HG02678 (cell line): ENCODE measurements at regions not wholly inside any gene's neighbourhood (a gene's known extent, or its start where the extent isn't known, plus 50 kb on each side); places are given as distances from the start of the nearest gene placed in this dataset.
"Not testable (repeated sequence)": the region's sequence is repeated elsewhere in the genome, so short reads cannot be mapped to it uniquely, and the experiment has no call there.

ENCODE experiments used
- ATAC-seq: cut with Tn5 transposase; IDR thresholded peaks from one replicate; pipeline ENCODE4 v1.9.1; 2021; ENCODE audit warnings: mild to moderate bottlenecking, moderate library complexity; ENCODE audit not compliant: unreplicated experiment

GRCh38 chr21:27519361-27519760 lies 552.5 kb upstream of the ADAMTS5 start:
- no peak for ATAC-seq

GRCh38 chr21:27517177-27517576 lies 550.3 kb upstream of the ADAMTS5 start:
- ATAC-seq = not testable (repeated sequence)

DNA sequence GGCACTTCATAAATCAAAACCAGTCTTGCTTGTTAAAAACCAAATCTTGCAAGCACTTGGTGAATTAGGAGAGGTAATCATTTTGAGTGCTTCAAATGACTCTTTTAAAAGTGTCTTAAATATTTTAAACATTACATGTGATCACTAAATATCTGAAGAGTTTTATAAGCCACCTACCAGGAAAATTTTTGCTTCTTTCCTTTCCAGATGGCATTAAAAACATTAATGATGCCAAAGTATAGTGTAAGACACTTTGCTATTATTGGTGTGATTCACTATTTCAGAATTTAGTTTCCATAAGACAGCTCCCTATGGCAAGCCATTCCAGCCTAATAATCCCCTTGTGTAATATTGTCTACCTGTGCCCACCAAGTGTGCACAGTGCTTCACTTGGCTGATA lies 548.8 kb upstream of the ADAMTS5 start:
- no peak for ATAC-seq

DNA sequence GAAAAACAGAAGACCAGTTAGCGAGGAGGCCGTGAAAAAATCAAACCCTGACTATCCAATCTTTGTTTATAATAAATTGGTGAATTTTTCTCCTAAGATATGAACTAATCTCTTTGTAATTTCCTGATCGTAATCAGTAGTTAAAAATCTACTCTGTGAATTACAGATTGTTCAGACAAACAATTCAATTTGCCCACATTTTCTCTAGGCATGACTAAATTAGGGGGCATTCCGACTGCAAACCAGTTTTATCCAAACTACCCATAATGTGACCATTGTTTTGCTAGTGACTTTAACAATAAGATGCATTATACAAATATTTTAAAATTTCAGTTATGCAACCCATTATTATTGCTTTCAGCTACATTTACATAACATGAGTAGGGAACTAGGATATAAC lies 546.9 kb upstream of the ADAMTS5 start:
- no peak for ATAC-seq

GRCh38 chr21:27513016-27513415 lies 546.1 kb upstream of the ADAMTS5 start:
- no peak for ATAC-seq

DNA sequence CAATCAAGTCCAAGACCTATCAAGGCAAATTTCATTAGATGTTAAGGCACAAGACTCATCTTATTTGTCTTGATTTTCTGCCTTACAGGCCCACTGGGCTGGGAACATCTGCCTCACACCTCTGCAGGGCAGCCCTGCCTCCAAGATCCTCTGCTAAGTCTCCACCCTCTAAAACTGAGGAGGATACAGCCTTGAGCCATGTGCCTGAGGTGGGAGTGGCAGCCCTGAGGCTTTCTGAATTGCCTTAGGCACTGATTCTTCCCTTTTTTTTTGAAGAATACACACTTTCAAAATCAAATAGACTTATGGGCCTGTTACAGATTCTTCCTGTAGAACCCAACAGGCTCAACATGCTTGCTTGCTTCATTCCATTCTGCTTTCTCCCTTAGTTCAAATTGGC lies 544.3 kb upstream of the ADAMTS5 start:
- no peak for ATAC-seq

GRCh38 chr21:27507695-27508094 lies 540.8 kb upstream of the ADAMTS5 start:
- no peak for ATAC-seq

GRCh38 chr21:27505516-27505915 lies 538.6 kb upstream of the ADAMTS5 start:
- ATAC-seq = no peak

DNA sequence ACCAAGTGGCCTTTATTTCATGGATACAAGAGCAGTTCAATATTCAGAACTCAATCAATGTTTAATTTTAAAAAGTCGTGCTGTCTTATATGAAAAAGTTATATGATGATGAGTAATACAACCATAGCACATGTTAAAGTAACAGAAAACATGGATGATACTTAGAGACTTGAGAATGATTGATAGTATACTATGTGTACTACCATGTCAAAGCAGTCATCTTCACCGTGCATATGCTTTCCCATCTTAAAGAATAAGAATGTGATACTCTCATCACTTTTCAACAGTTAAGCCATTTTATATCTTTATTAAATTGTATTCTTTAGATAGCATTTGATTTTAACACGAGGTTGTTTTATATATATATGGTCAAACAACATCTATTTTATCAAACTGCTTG lies 535.9 kb upstream of the ADAMTS5 start:
- no peak for ATAC-seq

- no peak for ATAC-seq
These were observed 531.1 kb upstream of the ADAMTS5 start for GRCh38 chr21:27498025-27498424.

DNA sequence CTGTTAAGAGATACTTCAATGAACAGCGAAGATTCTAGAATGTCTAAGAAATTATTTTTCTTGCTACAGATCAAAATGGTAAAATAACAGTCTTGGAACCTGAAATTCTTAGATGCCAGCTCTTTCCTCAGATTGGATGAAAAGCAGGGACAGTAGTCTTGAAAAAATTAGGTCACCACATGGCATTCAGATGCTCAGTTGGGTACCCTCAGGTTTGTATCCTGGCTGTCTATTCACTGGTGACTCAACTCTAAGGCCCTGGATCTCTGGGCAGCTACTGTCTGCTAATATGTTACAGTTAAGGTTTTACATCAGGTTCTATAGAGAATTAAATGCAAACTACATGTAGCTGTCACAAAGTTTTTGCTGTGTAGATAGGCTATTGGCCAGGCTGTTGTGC lies 528.9 kb upstream of the ADAMTS5 start:
- ATAC-seq = no peak

GRCh38 chr21:27493542-27493941 lies 526.7 kb upstream of the ADAMTS5 start:
- no peak for ATAC-seq

GRCh38 chr21:27487676-27488075 lies 520.8 kb upstream of the ADAMTS5 start:
- no peak for ATAC-seq

DNA sequence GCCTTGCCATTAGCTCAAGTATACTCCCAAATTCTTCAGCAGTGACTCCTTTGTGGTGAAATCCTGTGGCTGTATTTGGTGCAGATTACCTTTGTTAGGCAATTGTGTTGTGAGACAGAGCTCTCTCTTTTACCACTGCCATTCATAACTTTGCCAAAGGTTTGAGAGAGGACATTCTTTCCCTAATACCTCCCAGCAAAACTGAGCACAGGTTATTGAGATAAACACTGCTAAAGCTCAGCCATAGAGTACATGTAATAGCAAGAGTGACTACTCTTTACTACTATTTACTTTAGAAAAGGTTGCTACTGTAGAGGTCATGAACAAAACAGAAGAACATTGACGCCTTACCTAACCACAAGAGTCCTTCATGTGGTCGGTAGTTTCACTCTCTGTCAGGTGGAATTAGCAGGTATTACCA lies 514.0 kb upstream of the ADAMTS5 start:
- no peak for ATAC-seq

DNA sequence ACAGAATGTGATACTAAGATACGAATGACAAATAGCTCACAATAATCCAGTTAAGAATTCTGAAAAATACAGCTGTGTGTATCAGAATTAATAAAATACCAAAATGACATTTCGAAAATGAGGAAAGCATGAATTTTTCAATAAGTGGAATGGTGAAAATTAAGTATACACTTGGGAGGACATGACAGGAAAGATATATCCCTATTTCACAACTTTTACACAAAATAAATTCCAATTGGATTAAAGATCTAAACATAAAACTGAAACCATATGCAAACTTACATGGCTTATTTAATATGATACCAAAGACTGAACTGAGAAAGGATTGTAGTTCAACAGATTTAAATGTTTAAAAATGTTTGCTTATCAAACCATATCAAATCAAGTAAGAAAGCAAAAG lies 510.4 kb upstream of the ADAMTS5 start:
- no peak for ATAC-seq

GRCh38 chr21:27476696-27477095 lies 509.8 kb upstream of the ADAMTS5 start:
- ATAC-seq = no peak

GRCh38 chr21:27475363-27475955 lies 508.6 kb upstream of the ADAMTS5 start:
- no peak for ATAC-seq

GRCh38 chr21:27467366-27467765 lies 500.5 kb upstream of the ADAMTS5 start:
- ATAC-seq = no peak

DNA sequence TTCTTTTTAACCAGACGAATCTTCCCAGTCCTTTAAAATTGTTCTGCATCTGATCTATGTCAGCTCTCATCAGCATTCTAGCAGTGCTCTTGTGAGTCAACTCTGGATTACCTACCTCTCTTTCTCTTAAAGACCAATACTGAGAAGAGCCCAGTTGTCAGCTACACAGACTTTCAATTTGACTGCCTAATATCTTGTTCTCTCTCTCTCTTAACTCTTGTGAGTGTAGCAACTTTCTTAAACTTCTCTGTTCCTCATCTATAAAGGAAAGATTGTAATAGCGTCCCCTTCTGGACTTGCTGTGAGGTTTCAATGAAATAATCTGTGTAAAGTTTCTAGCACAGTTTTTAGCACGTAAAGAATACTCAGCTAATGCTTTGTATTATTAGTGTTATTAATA lies 499.3 kb upstream of the ADAMTS5 start:
- no peak for ATAC-seq

DNA sequence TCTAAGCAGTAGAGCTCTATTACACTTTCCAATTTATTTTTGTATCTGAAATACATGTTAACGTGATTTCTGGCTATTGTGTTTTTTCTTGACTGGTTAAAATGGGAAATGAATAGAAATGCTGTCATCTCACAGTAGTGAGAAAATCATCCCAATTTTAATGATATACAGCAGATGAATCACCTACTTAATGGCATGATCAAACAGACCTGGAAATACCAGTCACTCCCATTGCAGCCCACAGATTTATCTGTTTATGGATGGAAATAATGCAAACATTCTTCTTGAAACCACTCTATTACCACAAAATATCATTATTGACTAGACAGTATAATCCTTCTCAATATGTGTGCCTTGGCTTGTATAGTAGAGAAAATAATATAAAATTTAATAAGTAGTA lies 497.8 kb upstream of the ADAMTS5 start:
- ATAC-seq = no peak

GRCh38 chr21:27462726-27463125 lies 495.8 kb upstream of the ADAMTS5 start:
- ATAC-seq = no peak

- ATAC-seq = no peak
These were observed 487.3 kb upstream of the ADAMTS5 start for GRCh38 chr21:27454234-27454633.

- ATAC-seq = no peak
These were observed 484.2 kb upstream of the ADAMTS5 start for GRCh38 chr21:27451116-27451515.
